Activated naive CD4-positive, alpha-beta T cell treated with anti-CD3 and anti-CD28 coated beads, Interleukin-2, amount 10 ng/mL, durations not matched to agents 7 days and 5 days (primary cell): ENCODE measurements at regions not wholly inside any gene's neighbourhood (a gene's known extent, or its start where the extent isn't known, plus 50 kb on each side); places are given as distances from the start of the nearest gene placed in this dataset.
"Not testable (repeated sequence)": the region's sequence is repeated elsewhere in the genome, so short reads cannot be mapped to it uniquely, and the experiment has no call there.

Source experiments
- CTCF ChIA-PET: fragments of 350-600 bp; sonication (Branson Sonifier 250); formaldehyde crosslinking; loops from one replicate; lab custom pipeline; 2021; ENCODE audit warnings: antibody characterized with exemption; lab: Charles Lee
- DNase-seq: peaks from one replicate; pipeline ENCODE4 v3.0.0-alpha.2; 2020
- H3K27ac Mint-ChIP-seq: one replicate; pipeline ENCODE4 v1.8.0; 2021; ENCODE audit warnings: mild to moderate bottlenecking, moderate library complexity, mixed read lengths
- H3K27me3 Mint-ChIP-seq: one replicate; pipeline ENCODE4 v1.8.0; 2021; ENCODE audit warnings: mild to moderate bottlenecking, mixed read lengths
- H3K36me3 Mint-ChIP-seq: one replicate; pipeline ENCODE4 v1.8.0; 2021; ENCODE audit warnings: mixed read lengths
- H3K4me1 Mint-ChIP-seq: one replicate; pipeline ENCODE4 v1.8.0; 2021; ENCODE audit warnings: mixed read lengths
- H3K4me3 Mint-ChIP-seq: one replicate; pipeline ENCODE4 v1.8.0; 2021; ENCODE audit warnings: mild to moderate bottlenecking, moderate library complexity, mixed read lengths
- H3K9me3 Mint-ChIP-seq: one replicate; pipeline ENCODE4 v1.8.0; 2021; ENCODE audit warnings: mixed read lengths

GRCh38 chr2:180872781-180873180 is 107.6 kb upstream of the UBE2E3 start:
- H3K4me1 Mint-ChIP-seq, H3K9me3 Mint-ChIP-seq, CTCF ChIA-PET, H3K36me3 Mint-ChIP-seq, DNase-seq, H3K27ac Mint-ChIP-seq, H3K4me3 Mint-ChIP-seq, H3K27me3 Mint-ChIP-seq: not testable (repeated sequence)

GRCh38 chr2:180872255-180872654 is 108.2 kb upstream of the UBE2E3 start:
- no peaks in the 10 kb centered on the region for H3K4me1 Mint-ChIP-seq
- no peak overlapping the region for H3K27ac Mint-ChIP-seq
- DNase-seq = no peak
- H3K27me3 Mint-ChIP-seq = peaks cover 5% of the 10 kb centered on the region
- no peaks in the 10 kb centered on the region for H3K9me3 Mint-ChIP-seq
- H3K4me3 Mint-ChIP-seq = no peak overlapping the region
- H3K36me3 Mint-ChIP-seq = no peaks in the 10 kb centered on the region
- CTCF ChIA-PET = no interaction called here

GRCh38 chr2:180871649-180872048 is 108.8 kb upstream of the UBE2E3 start:
- H3K4me1 Mint-ChIP-seq = no peaks in the 10 kb centered on the region
- H3K36me3 Mint-ChIP-seq = no peaks in the 10 kb centered on the region
- no peak overlapping the region for H3K4me3 Mint-ChIP-seq
- H3K27me3 Mint-ChIP-seq = peaks cover 5% of the 10 kb centered on the region
- DNase-seq = no peak
- CTCF ChIA-PET = no interaction called here
- no peaks in the 10 kb centered on the region for H3K9me3 Mint-ChIP-seq
- H3K27ac Mint-ChIP-seq = no peak overlapping the region

GRCh38 chr2:180849851-180850250 is 130.6 kb upstream of the UBE2E3 start:
- H3K27ac Mint-ChIP-seq = no peak overlapping the region
- H3K27me3 Mint-ChIP-seq = no peaks in the 10 kb centered on the region
- H3K36me3 Mint-ChIP-seq = no peaks in the 10 kb centered on the region
- DNase-seq = no peak
- H3K4me1 Mint-ChIP-seq = no peaks in the 10 kb centered on the region
- CTCF ChIA-PET = no interaction called here
- H3K9me3 Mint-ChIP-seq = no peaks in the 10 kb centered on the region
- no peak overlapping the region for H3K4me3 Mint-ChIP-seq

- no peaks in the 10 kb centered on the region for H3K36me3 Mint-ChIP-seq
- no peak overlapping the region for H3K4me3 Mint-ChIP-seq
- no peaks in the 10 kb centered on the region for H3K27me3 Mint-ChIP-seq
- H3K27ac Mint-ChIP-seq = no peak overlapping the region
- CTCF ChIA-PET = no interaction called here
- H3K9me3 Mint-ChIP-seq = no peaks in the 10 kb centered on the region
- DNase-seq = no peak
- H3K4me1 Mint-ChIP-seq = no peaks in the 10 kb centered on the region
These were observed 132.0 kb upstream of the UBE2E3 start for GRCh38 chr2:180848393-180848792.

GRCh38 chr2:180846756-180847472 is 133.5 kb upstream of the UBE2E3 start:
- Mint-ChIP-seq H3K27me3 (no peaks in the 10 kb centered on the region), H3K4me3 (no peak overlapping the region), H3K4me1 (no peaks in the 10 kb centered on the region), H3K9me3 (no peaks in the 10 kb centered on the region), H3K27ac (no peak overlapping the region), H3K36me3 (no peaks in the 10 kb centered on the region)
- CTCF ChIA-PET = no interaction called here
- DNase-seq = no peak

- Mint-ChIP-seq H3K27ac (no peak overlapping the region), H3K4me3 (no peak overlapping the region), H3K36me3 (no peaks in the 10 kb centered on the region), H3K27me3 (no peaks in the 10 kb centered on the region), H3K4me1 (no peaks in the 10 kb centered on the region), H3K9me3 (no peaks in the 10 kb centered on the region)
- no peak for DNase-seq
- CTCF ChIA-PET = no interaction called here
These were observed 137.9 kb upstream of the UBE2E3 start for GRCh38 chr2:180842461-180842860.

GRCh38 chr2:180840641-180841040 is 139.8 kb upstream of the UBE2E3 start:
- H3K36me3 Mint-ChIP-seq = no peaks in the 10 kb centered on the region
- no peaks in the 10 kb centered on the region for H3K4me1 Mint-ChIP-seq
- no peak for DNase-seq
- H3K27ac Mint-ChIP-seq = no peak overlapping the region
- no peaks in the 10 kb centered on the region for H3K9me3 Mint-ChIP-seq
- H3K4me3 Mint-ChIP-seq = no peak overlapping the region
- H3K27me3 Mint-ChIP-seq = no peaks in the 10 kb centered on the region
- CTCF ChIA-PET = no interaction called here

GRCh38 chr2:180829836-180830235 is 150.6 kb upstream of the UBE2E3 start:
- H3K4me3 Mint-ChIP-seq = no peak overlapping the region
- CTCF ChIA-PET = no interaction called here
- DNase-seq = no peak
- H3K27me3 Mint-ChIP-seq = no peaks in the 10 kb centered on the region
- H3K36me3 Mint-ChIP-seq = no peaks in the 10 kb centered on the region
- no peaks in the 10 kb centered on the region for H3K4me1 Mint-ChIP-seq
- no peak overlapping the region for H3K27ac Mint-ChIP-seq
- no peaks in the 10 kb centered on the region for H3K9me3 Mint-ChIP-seq

GRCh38 chr2:180829261-180829660 is 151.1 kb upstream of the UBE2E3 start:
- CTCF ChIA-PET = no interaction called here
- DNase-seq = no peak
- no peaks in the 10 kb centered on the region for H3K4me1 Mint-ChIP-seq
- no peaks in the 10 kb centered on the region for H3K27me3 Mint-ChIP-seq
- no peak overlapping the region for H3K27ac Mint-ChIP-seq
- H3K9me3 Mint-ChIP-seq = no peaks in the 10 kb centered on the region
- no peaks in the 10 kb centered on the region for H3K36me3 Mint-ChIP-seq
- H3K4me3 Mint-ChIP-seq = no peak overlapping the region

GRCh38 chr2:180828756-180829155 is 151.6 kb upstream of the UBE2E3 start:
- Mint-ChIP-seq H3K27me3 (no peaks in the 10 kb centered on the region), H3K36me3 (no peaks in the 10 kb centered on the region), H3K9me3 (no peaks in the 10 kb centered on the region), H3K27ac (no peak overlapping the region), H3K4me1 (no peaks in the 10 kb centered on the region), H3K4me3 (no peak overlapping the region)
- no peak for DNase-seq
- CTCF ChIA-PET = no interaction called here

- Mint-ChIP-seq H3K4me1 (no peaks in the 10 kb centered on the region), H3K36me3 (no peaks in the 10 kb centered on the region), H3K27me3 (no peaks in the 10 kb centered on the region), H3K4me3 (no peak overlapping the region), H3K27ac (no peak overlapping the region), H3K9me3 (no peaks in the 10 kb centered on the region)
- no peak for DNase-seq
- CTCF ChIA-PET = no interaction called here
These were observed 156.8 kb upstream of the UBE2E3 start for GRCh38 chr2:180823546-180824141.

- Mint-ChIP-seq H3K4me1 (no peaks in the 10 kb centered on the region), H3K9me3 (no peaks in the 10 kb centered on the region), H3K36me3 (no peaks in the 10 kb centered on the region), H3K27ac (no peak overlapping the region), H3K4me3 (no peak overlapping the region), H3K27me3 (no peaks in the 10 kb centered on the region)
- CTCF ChIA-PET = no interaction called here
- no peak for DNase-seq
These were observed 161.3 kb upstream of the UBE2E3 start for GRCh38 chr2:180819106-180819505.

- H3K4me3 Mint-ChIP-seq, CTCF ChIA-PET, H3K9me3 Mint-ChIP-seq, H3K36me3 Mint-ChIP-seq, H3K27ac Mint-ChIP-seq, H3K27me3 Mint-ChIP-seq, H3K4me1 Mint-ChIP-seq, DNase-seq: not testable (repeated sequence)
These were observed 161.7 kb upstream of the UBE2E3 start for GRCh38 chr2:180818700-180819099.

GRCh38 chr2:180799141-180799540 is 181.3 kb upstream of the UBE2E3 start:
- DNase-seq = no peak
- no peaks in the 10 kb centered on the region for H3K4me1 Mint-ChIP-seq
- CTCF ChIA-PET = no interaction called here
- no peaks in the 10 kb centered on the region for H3K9me3 Mint-ChIP-seq
- no peak overlapping the region for H3K27ac Mint-ChIP-seq
- H3K4me3 Mint-ChIP-seq = no peak overlapping the region
- no peaks in the 10 kb centered on the region for H3K36me3 Mint-ChIP-seq
- no peaks in the 10 kb centered on the region for H3K27me3 Mint-ChIP-seq
